GM18873 (cell line): ENCODE measurements at regions not wholly inside any gene's neighbourhood (a gene's known extent, or its start where the extent isn't known, plus 50 kb on each side); places are given as distances from the start of the nearest gene placed in this dataset.

Source experiments
- ATAC-seq: cut with Tn5 transposase; IDR thresholded peaks from one replicate; pipeline ENCODE4 v1.9.1; 2021; ENCODE audit warnings: mild to moderate bottlenecking, moderate library complexity, moderate number of reproducible peaks; ENCODE audit not compliant: unreplicated experiment, low FRiP score

DNA sequence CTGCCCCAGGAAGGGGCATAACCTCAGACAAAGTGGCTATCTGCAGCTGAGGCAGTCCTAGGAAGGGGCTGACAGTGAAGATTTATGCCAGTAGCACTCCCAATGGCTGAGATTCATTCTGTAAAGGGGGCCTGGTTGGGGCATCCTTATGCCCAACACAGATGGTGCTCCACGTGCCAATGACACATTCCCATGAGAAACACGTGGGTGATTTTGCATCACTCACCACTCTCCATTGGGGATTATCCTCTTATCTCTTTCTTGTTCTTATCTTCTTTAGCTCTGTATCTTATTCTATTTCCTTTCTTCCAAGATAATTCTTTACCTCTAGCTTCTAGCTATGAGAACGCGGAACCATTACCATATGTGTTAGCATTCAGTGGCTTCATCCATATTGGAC is 194.0 kb upstream of the TUT7 start:
- ATAC-seq, result no peak

DNA sequence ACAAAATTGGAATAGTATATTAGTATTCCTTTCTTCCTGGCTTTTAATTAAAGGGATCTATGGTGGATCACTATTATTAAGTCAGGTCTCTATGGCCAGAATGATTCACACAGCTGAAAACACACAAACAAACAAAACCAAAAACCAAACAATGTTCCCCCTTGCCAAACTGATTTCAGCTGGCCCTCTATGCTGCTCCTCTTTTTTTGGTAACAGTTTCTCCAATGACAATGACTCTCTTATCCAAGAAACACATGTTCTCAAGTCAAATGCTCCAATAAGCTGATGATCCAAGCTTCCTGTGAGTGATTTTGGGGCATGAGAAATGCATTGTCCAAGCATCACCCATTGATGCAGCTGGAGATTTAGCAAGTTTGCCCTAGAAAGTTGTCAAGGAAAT is 193.4 kb upstream of the TUT7 start:
- no peak for ATAC-seq

DNA sequence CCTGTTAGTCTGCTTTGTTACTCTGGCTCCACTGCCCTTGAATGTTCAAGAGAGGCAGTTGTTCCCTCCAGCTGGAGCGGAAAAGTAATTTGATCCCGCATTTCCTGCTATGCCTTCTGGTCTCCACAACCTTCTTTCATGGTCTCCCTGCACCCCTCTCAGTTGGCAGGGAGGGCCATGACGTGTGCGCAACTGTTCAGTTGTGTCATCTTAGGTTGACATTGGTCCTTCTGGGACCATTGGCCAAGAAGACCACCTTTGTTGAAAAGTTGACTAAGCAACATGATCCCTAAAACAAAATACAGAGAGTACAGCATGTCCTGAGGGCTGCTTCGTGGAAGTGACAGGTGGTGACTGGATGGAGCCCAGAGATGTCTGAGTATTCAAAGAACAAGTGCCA is 192.5 kb upstream of the TUT7 start:
- no peak for ATAC-seq

DNA sequence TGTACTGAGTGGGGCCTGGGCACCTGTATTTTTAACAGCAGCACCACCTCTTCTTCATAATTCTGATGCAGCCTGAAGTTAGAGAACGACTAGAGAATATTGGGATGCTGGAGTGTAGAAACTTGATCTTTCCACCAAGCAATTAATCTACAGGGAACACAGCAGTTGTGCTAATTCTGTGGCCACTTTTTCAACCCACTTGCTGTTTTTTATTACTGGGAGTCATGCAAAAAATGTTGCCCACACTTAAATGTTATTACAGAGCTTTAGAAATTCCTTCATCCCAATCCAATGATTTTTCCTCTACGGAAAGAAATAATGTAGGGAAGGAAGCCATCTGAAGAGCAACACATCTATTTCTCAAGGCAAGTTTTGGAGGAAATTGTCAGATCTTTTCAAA is 190.9 kb upstream of the TUT7 start:
- ATAC-seq, result no peak

DNA sequence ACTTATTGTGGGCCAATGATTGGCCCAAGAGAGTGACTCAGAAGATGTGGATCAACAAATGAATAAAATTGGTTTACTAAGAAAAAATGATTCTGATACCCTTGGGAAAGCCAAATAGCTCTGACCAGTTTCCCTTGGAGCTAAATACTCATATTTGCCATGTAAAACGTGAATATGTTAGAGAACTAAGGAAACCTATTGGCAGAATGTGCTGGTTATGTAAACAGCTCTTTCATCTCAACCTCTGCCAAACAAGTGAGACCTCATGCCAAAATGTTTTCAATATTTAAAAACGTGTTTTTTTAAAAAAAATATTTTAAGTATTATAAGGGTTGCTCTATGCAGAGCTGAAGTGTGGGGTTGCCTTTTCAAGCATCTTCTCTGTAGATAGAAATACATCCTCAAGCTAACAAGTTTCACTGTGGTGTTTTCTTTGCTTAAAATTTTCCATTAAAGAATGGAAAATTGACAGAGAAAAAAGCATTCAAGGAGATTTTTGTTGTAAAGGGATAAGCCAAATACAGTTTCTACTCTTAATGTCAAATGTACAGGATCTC is 186.9 kb upstream of the TUT7 start:
- ATAC-seq, result no peak

DNA sequence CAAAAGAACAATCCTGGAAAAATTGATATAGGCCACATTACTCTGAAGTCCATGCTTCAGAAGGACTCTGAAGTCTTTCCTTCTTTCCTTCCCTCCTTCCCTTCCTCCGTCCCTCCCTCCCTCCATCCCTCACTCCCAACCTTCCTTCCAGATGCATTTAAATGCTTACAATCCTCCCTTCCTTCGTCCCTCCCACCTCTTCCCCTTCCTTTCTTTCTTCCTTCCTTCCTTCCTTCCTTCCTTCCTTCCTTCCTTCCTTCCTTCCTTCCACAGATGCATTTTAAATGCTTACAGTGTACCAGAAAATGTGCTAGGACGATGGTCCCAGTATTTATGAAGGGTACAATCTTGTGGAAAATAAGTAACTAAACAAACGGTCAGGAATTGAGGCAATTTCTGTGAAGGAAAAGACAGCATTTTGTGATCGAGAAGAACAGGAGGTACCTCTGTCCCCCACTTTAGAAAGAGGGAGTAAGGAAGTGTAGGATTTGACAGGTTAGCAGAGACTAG is 181.3 kb upstream of the TUT7 start:
- no peak for ATAC-seq

DNA sequence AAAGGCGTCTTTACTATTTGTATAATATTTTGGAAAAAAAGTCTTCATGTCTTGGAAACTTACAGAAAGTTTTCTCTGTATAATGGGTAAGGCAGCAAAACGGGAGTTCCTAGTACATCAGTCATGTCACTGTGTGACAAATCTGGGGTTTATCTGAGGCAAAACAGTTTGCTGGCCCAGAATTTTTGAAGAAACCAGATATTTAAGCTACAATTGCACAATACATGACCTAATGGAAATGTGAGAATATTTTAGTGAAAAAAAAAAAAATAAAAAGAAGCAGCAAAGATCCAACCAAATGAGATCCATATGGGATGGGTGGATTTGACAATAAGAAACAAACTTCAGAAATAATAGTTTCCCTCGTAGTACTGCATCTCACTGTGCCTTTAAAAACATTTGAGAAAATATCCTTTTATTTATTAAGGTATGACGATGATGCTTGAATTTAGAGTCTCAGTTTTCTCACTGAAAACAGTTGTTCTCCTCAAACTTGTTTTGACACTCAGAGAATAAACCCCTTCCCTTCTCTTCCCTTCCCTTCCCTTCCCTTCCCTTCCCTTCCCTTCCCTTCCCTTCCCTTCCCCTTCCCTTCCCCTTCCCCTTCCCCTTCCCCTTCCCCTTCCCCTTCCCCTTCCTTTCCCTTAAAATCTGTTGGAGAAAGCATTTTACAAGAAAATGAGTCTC is 180.5 kb upstream of the TUT7 start:
- no peak for ATAC-seq

DNA sequence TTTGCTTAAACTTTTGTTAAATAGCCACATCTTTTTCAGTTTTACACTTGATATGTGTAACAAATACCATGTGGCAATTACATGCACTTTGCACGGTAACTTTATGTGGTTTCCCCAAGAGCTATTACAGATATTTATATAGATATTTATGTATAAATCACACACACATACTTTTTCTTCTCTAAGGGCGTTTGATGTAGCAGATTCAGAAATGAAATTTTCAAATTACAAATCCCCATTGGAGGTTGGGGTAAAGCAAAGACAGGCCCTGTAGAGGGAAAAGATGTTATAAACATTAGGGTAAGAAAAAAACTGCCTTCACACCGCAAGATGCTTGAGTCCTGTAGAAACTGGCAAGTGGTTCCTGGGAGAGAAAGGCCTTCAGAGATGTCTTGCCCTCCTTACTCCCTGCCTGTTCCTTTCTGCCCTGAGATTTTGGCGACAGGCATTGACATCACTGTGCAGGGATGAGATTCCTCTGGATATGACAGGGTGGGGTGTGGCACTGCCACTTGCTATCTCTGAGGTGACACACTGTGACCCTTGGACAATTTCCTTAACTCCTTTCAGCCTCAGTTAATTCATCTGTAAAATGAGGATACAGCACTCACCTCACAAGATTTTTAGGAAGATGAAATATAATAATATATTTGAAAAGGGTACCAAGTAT is 177.9 kb upstream of the TUT7 start:
- no peak for ATAC-seq

DNA sequence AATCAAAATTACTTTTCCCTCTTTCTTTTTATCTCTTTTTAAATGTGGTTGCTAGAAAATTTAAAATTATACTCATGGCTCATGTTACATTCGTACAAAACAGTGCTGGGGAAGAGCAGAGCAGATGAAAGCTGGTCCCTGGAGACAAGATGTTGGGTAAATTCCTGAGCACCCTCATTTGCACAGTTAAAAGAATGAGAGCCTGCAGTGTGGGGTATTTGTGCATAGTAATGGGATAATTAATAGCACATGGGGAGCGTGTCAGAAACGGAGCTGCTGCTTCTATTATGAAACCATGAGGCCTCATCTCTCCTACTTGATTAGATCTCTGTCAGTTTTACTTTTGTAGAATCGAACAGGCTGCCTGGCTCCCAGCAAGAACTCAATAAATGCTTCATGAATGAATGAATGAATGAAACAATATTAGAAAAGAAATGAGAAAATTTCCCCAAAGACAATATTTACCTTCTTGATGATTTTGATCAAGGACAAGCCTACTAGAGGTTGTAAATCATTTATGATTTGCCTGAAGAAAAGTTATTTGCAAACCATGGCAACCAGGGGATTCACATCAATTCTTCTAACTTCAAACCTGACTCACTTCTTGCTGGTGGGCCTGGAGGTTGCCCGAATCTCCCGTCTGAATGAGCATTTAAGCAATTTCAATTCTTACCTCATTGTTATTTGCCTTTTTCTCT is 177.2 kb upstream of the TUT7 start:
- ATAC-seq, result no peak

DNA sequence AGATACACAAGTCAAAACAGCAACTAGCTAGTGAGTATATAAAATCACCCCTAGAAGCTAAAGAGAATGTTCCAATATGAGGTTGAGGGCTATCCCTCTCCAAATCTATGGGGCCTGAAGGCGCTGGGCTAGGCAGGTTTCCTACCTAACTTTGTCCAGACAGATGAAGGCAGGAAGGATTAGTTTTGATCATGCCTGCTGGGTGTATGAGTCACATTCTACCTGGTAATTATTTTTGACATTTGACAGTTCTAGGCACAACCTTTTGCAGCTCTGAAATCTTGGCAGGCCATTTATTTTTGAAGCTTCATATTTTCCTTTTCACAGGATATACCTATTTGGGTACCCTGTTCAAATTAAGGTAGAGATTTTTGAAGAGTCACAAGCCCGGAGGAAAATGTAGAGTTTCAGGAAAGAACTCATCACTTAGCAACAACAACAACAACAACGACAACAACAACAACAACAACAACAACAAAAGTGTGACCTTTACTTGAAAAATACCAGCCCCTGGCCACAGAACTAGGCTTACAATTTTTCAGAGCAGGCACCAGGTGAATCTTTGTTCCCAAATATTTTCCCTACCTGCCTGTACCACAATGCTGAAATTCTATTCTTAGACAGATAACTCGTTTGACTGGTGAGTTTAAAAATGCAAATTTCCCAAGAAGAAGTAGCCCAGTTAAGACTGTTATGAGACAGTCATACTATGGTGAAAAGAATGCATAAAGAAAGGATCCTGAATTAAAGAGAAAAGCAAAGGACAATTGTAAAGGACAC is 175.5 kb upstream of the TUT7 start:
- ATAC-seq, result no peak

DNA sequence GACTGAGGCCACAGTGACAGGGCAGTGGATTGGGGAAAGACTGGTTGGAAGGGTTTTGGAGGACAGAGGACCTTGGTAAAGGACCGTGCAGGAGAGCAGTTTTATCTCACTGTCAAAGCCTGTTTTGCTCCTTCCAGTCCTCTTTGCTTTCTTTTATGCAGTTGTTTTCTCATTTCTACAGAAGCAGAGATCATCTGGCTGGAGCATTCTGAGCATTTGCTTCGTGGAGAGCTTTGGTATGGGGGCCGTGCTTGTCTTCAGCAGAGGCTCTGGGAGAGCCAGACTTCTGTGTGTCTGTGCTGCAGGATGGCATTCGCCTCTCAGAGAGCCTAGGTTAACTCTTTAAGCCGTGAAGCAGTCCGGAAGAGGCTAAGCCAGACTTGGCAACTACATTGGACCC is 171.8 kb upstream of the TUT7 start:
- ATAC-seq, result no peak

DNA sequence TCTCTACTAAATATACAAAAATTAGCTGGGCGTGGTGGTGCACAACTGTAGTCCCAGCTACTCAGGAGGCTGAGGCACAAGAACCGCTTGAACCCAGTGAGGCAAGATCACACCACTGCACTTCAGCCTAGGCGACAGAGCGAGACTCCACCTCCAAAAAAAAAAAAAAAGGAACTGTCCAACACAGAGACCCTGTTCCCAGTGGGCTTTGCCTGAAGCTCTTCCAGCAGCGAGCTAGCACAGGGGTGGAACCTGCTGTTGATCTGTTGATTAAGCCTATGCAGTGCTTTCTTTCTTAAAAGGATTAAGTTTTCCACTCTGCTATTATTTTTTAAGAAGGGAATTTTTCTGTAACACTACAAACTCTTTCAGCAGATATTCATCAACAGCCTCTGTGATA is 171.0 kb upstream of the TUT7 start:
- no peak for ATAC-seq

DNA sequence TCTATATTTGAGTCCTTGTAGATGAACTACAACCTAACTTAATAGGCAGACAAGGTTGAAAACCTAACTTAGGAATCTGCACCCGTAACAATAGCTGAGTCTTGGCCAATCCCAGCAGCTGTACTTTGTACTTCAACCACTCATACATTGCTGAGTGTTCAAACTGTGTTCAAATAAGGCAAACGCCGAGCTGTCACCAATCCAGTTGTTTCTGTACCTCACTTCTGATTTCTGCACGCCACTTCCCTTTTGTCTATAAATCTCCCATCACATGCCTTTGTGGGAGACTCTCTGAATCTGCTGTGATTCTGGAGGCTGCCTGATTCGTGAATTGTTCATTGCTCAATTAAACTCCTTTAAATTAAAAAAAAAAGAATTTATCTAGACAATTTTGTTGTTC is 167.8 kb upstream of the TUT7 start:
- no peak for ATAC-seq

DNA sequence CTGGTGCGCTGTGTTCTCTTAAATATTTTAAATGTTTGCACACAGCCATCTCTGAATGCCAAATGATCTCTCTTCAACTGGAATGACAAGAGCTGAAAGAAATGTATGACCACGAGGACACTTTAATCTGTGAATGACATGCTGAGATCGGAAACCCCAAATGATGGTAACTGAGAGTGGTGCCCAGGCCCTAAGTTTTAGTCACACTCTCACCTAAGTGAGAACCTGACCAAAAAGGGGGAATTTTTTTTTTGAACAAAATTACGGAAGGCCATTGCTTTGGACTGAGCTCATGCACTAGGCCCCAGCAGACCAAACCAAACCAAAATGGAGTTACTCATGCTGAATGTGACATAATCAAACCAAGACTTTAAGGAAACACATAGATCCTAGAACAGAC is 167.1 kb upstream of the TUT7 start:
- ATAC-seq, result no peak

DNA sequence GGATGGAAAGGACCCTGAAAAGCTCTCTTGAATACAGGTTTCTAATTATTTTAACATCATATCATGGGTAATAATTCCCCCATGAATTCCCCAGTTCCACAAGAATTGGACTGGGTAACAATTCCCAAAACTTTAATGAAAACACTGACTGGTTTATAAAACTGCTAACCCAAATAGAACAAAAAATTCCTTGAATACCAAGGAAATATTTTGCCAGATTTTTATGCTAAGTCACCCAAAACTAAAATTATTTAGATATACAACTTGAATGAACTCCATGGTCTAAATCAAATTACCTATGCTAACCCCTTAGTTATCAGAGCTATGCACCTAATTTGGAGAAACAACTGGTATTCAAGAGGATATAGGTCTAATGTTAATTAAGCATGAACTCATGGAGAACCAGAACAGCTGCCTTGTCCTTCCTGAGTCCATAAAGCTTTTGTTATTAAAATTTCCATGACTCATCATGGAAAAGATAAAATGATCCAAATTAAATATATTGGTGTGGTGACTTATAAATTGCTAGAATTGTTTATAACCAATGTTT is 164.9 kb upstream of the TUT7 start:
- ATAC-seq, result no peak

DNA sequence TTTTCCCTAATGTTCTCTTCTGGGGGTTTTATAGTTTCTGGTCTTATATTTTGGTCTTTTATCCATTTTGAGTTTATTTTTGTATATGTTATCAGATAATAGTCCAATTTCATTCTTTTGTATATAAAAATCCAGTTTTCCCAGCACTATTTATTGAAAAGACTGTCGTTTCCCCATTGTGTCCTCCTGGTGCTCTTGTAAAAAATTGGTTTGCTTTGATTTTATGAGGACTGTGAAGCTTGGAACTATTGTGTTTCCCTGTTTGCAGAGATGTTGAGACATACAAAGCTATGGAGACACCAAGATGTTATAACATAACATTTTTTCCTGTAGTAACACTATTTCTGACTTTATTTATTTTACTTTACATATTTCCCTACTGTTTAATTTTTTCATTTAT is 163.3 kb upstream of the TUT7 start:
- ATAC-seq, result no peak

DNA sequence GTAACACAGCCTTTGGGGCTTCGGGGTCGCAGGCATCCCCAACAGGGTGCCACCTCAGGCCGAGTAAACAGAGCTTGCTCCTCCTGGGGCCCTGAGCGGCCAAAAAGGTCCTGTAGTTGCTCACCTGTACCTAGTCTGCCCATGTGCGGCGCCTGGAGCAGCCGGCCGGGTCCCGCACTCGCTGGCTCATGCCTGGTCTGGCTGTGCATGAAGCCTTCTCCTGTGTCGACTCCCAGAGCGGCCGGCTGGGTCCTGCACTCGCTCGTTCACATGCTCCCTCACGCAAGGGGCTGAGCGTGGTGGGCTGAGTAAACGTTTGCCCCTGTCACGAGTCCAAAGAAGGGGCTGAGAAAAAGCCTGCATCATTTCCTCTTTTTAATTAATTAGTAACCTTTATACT is 162.4 kb upstream of the TUT7 start:
- no peak for ATAC-seq

DNA sequence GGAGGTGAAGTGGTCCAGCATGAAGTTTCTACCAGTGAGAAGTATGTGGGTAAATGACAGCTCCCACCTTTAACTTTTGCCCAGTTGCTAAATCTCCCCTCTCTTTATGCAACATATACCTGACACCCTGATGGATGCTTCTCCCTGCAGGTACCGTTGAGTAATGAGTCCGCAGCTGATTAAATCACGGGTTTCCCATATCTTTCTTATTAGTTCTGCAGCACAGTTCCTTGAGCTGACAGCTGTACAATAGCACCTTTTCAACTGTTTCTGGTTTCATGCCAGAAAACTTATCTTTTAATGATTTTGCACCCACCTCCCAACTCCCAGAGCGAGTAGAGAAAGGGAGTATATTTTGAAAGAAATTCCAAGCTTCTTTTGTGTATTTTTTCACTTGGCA is 161.0 kb upstream of the TUT7 start:
- ATAC-seq, result no peak

DNA sequence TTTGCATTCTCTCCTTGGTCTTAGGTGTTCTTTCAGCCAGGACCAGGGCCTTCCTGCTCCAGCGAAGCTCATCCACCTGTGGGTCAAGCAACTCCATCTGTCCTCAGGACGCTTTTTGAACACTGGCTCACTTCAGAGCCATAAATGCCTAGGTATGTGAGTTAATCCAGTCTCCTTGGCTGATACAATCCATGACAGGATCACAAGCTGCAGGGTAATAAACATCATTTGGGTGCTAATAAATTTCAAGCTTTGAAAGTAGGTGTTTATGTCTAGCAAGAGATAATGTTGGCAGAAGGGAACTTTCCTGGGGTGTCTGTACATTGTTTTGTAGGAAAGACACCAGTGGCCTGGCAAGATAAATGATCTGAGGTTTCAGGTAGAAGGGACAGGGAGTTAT is 159.2 kb upstream of the TUT7 start:
- ATAC-seq, result no peak

DNA sequence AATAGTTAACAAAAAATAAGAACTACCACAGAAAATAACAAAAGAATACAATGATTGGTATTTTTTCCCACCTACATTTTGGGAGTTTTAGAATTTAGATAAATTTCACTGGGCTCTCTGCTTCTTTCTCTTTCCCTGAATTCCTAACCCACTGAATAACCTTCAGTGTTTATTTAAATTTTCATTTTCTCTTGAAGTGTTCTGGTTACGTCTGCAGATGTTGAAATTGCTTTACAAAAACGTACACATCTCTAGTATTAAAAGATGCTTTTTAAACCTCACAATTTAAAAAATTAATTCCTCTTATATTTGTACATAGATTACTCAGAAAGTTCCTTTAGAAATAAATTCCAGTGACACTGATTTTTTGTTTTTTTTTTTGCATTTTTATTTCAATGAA is 158.7 kb upstream of the TUT7 start:
- ATAC-seq, result no peak
